ENCODE measurements at regions not wholly inside any gene's neighbourhood (a gene's known extent, or its start where the extent isn't known, plus 50 kb on each side); places are given as distances from the start of the nearest gene placed in this dataset.

GRCh38 chr4:164207460-164207859, 546.5 kb upstream of the SMIM31 start:
- DNase-seq (ENCODE audit: low read depth): no peak
- Histone ChIP-seq H3K9ac (ENCODE audit: low read length) (no peak overlapping the region), H3K27me3 (replicated peaks; ENCODE audit: control insufficient read depth, insufficient read depth, low read length) (no peaks in the 10 kb centered on the region), H3K36me3 (ENCODE audit: control insufficient read depth, insufficient read depth, low read length, severe bottlenecking) (no peaks in the 10 kb centered on the region), H3K4me1 (ENCODE audit: control insufficient read depth, insufficient read depth, low read length) (no peaks in the 10 kb centered on the region), H3K9me3 (ENCODE audit: control insufficient read depth, low read length) (no peaks in the 10 kb centered on the region), H3K4me3 (ENCODE audit: low read length) (no peak overlapping the region)

DNA sequence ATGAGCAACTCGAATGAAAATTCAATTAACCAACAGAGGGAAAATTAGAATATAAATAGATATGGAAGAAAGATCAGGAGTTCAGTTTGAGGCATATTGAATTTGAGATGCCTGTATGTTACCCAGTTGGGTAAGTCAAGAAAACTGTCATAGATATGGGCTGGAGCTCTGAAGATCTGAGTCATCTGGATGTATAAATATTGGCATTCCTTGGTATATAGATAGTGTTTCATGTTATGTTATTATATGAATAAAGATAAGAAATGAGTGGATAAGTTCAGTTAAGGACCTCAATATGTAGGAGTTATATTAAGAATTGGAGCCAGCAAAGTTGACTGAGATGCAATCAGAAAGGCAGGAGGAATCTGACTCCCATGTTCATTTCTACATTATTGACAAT, 543.6 kb upstream of the SMIM31 start:
- H3K4me1 ChIP-seq (ENCODE audit: control insufficient read depth, insufficient read depth, low read length): no peaks in the 10 kb centered on the region
- H3K27me3 ChIP-seq (replicated peaks; ENCODE audit: control insufficient read depth, insufficient read depth, low read length): no peaks in the 10 kb centered on the region
- no peak for DNase-seq (ENCODE audit: low read depth)
- no peaks in the 10 kb centered on the region for H3K9me3 ChIP-seq (ENCODE audit: control insufficient read depth, low read length)
- no peaks in the 10 kb centered on the region for H3K36me3 ChIP-seq (ENCODE audit: control insufficient read depth, insufficient read depth, low read length, severe bottlenecking)
- H3K4me3 ChIP-seq (ENCODE audit: low read length): no peak overlapping the region
- H3K9ac ChIP-seq (ENCODE audit: low read length): no peak overlapping the region

- H3K4me1 ChIP-seq (ENCODE audit: control insufficient read depth, insufficient read depth, low read length): no peaks in the 10 kb centered on the region
- H3K9ac ChIP-seq (ENCODE audit: low read length): no peak overlapping the region
- H3K36me3 ChIP-seq (ENCODE audit: control insufficient read depth, insufficient read depth, low read length, severe bottlenecking): no peaks in the 10 kb centered on the region
- no peaks in the 10 kb centered on the region for H3K27me3 ChIP-seq (replicated peaks; ENCODE audit: control insufficient read depth, insufficient read depth, low read length)
- DNase-seq (ENCODE audit: low read depth): no peak
- H3K4me3 ChIP-seq (ENCODE audit: low read length): no peak overlapping the region
- H3K9me3 ChIP-seq (ENCODE audit: control insufficient read depth, low read length): no peaks in the 10 kb centered on the region
Measured at GRCh38 chr4:164212134-164212533, 541.8 kb upstream of the SMIM31 start.

DNA sequence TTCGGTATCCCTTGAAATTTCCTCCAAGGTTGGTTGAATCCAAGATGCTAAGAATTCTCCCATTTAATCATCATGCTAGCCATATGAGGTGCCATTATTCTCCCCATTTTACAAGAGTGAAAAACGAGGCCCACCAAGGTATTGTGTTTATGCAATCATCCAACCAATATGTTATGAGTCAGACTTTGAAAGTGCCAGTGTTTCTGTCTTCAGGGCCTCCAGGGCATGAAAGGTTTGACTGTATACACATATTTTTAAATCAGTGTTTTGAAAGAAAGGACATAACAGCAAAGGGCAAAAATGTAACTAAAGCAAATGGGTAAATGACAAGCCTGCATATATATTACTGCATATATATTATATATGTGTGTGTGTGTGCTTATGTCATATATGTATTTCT, 541.2 kb upstream of the SMIM31 start:
- H3K4me1 ChIP-seq (ENCODE audit: control insufficient read depth, insufficient read depth, low read length): no peaks in the 10 kb centered on the region
- H3K9ac ChIP-seq (ENCODE audit: low read length): no peak overlapping the region
- H3K9me3 ChIP-seq (ENCODE audit: control insufficient read depth, low read length): no peaks in the 10 kb centered on the region
- no peaks in the 10 kb centered on the region for H3K27me3 ChIP-seq (replicated peaks; ENCODE audit: control insufficient read depth, insufficient read depth, low read length)
- H3K4me3 ChIP-seq (ENCODE audit: low read length): no peak overlapping the region
- H3K36me3 ChIP-seq (ENCODE audit: control insufficient read depth, insufficient read depth, low read length, severe bottlenecking): no peaks in the 10 kb centered on the region
- no peak for DNase-seq (ENCODE audit: low read depth)

DNA sequence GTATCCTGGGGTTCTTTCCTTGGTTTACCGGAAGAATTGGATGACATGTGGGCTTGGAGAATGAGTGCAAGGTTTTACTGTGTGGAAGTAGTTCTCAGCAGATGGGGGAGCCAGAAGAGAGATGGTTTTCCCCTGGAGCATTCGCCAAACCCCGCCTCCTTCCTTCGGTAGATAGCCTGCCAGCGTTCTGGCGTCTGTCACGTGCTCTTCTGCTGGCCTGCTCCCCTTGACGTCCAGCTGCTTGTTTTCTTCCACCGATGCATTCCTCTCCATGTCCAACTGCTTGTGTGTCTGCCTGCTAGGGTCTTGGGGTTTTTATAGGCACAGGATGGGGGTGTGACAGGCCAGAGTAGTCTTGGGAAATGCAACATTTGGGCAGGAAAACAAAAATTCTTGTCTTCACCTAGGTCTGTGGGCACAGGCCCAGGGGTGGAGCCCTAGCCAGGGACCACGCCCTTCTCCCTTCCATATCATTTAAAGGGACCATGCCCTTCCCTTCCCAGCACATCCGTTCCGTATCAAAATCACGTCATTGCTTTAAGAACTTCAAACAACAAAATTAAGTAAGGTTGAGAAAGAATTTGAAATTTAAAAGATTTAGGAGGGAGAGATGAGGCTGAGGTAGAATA, 538.7 kb upstream of the SMIM31 start:
- no peak for DNase-seq (ENCODE audit: low read depth)

GRCh38 chr4:164221631-164222030, 532.3 kb upstream of the SMIM31 start:
- H3K27me3 ChIP-seq (replicated peaks; ENCODE audit: control insufficient read depth, insufficient read depth, low read length): no peaks in the 10 kb centered on the region
- DNase-seq (ENCODE audit: low read depth): no peak
- H3K9me3 ChIP-seq (ENCODE audit: control insufficient read depth, low read length): peaks cover 5% of the 10 kb centered on the region
- no peaks in the 10 kb centered on the region for H3K36me3 ChIP-seq (ENCODE audit: control insufficient read depth, insufficient read depth, low read length, severe bottlenecking)
- no peak overlapping the region for H3K4me3 ChIP-seq (ENCODE audit: low read length)
- no peaks in the 10 kb centered on the region for H3K4me1 ChIP-seq (ENCODE audit: control insufficient read depth, insufficient read depth, low read length)
- H3K9ac ChIP-seq (ENCODE audit: low read length): no peak overlapping the region

More for the DNA sequence above, 538.7 kb upstream of the SMIM31 start:
- no peak overlapping the region for H3K4me3 ChIP-seq (ENCODE audit: low read length)
- H3K36me3 ChIP-seq (ENCODE audit: control insufficient read depth, insufficient read depth, low read length, severe bottlenecking): no peaks in the 10 kb centered on the region
- no peaks in the 10 kb centered on the region for H3K27me3 ChIP-seq (replicated peaks; ENCODE audit: control insufficient read depth, insufficient read depth, low read length)
- no peaks in the 10 kb centered on the region for H3K4me1 ChIP-seq (ENCODE audit: control insufficient read depth, insufficient read depth, low read length)
- H3K9ac ChIP-seq (ENCODE audit: low read length): no peak overlapping the region
- H3K9me3 ChIP-seq (ENCODE audit: control insufficient read depth, low read length): no peaks in the 10 kb centered on the region

- peaks cover 8% of the 10 kb centered on the region for H3K9me3 ChIP-seq (ENCODE audit: control insufficient read depth, low read length)
- DNase-seq (ENCODE audit: low read depth): no peak
- H3K9ac ChIP-seq (ENCODE audit: low read length): no peak overlapping the region
- no peaks in the 10 kb centered on the region for H3K4me1 ChIP-seq (ENCODE audit: control insufficient read depth, insufficient read depth, low read length)
- H3K36me3 ChIP-seq (ENCODE audit: control insufficient read depth, insufficient read depth, low read length, severe bottlenecking): no peaks in the 10 kb centered on the region
- H3K4me3 ChIP-seq (ENCODE audit: low read length): no peak overlapping the region
- H3K27me3 ChIP-seq (replicated peaks; ENCODE audit: control insufficient read depth, insufficient read depth, low read length): no peaks in the 10 kb centered on the region
Measured at GRCh38 chr4:164224871-164225270, 529.1 kb upstream of the SMIM31 start.

GRCh38 chr4:164229255-164229654, 524.7 kb upstream of the SMIM31 start:
- Histone ChIP-seq H3K36me3 (ENCODE audit: control insufficient read depth, insufficient read depth, low read length, severe bottlenecking) (no peaks in the 10 kb centered on the region), H3K27me3 (replicated peaks; ENCODE audit: control insufficient read depth, insufficient read depth, low read length) (no peaks in the 10 kb centered on the region), H3K9ac (ENCODE audit: low read length) (no peak overlapping the region), H3K4me3 (ENCODE audit: low read length) (no peak overlapping the region), H3K4me1 (ENCODE audit: control insufficient read depth, insufficient read depth, low read length) (no peaks in the 10 kb centered on the region), H3K9me3 (ENCODE audit: control insufficient read depth, low read length) (peaks cover 3% of the 10 kb centered on the region)
- DNase-seq (ENCODE audit: low read depth): no peak

DNA sequence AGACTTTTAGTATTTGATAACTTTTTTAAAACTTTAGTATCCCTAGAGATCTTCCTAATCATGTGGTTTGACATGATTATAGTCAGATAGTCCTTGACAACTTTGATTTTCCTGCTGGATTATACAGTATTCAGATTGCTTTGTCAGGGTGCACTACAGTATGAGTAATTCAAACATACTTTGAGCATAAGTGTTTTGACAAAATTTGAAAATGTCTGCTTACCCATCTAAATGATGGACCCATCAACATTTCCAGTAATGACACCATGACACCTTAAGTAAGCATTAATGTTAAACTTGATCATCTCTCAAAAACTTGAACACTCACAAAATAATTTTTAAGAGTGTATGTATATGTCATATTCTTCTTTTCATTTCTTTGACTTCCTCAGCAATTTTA, 514.5 kb upstream of the SMIM31 start:
- Histone ChIP-seq H3K4me3 (ENCODE audit: low read length) (no peak overlapping the region), H3K9me3 (ENCODE audit: control insufficient read depth, low read length) (no peaks in the 10 kb centered on the region), H3K36me3 (ENCODE audit: control insufficient read depth, insufficient read depth, low read length, severe bottlenecking) (no peaks in the 10 kb centered on the region), H3K27me3 (replicated peaks; ENCODE audit: control insufficient read depth, insufficient read depth, low read length) (no peaks in the 10 kb centered on the region), H3K4me1 (ENCODE audit: control insufficient read depth, insufficient read depth, low read length) (no peaks in the 10 kb centered on the region), H3K9ac (ENCODE audit: low read length) (no peak overlapping the region)
- DNase-seq (ENCODE audit: low read depth): no peak

GRCh38 chr4:164239976-164240375, 514.0 kb upstream of the SMIM31 start:
- Histone ChIP-seq H3K4me1 (ENCODE audit: control insufficient read depth, insufficient read depth, low read length) (no peaks in the 10 kb centered on the region), H3K9ac (ENCODE audit: low read length) (no peak overlapping the region), H3K36me3 (ENCODE audit: control insufficient read depth, insufficient read depth, low read length, severe bottlenecking) (no peaks in the 10 kb centered on the region), H3K9me3 (ENCODE audit: control insufficient read depth, low read length) (no peaks in the 10 kb centered on the region), H3K4me3 (ENCODE audit: low read length) (no peak overlapping the region), H3K27me3 (replicated peaks; ENCODE audit: control insufficient read depth, insufficient read depth, low read length) (no peaks in the 10 kb centered on the region)
- no peak for DNase-seq (ENCODE audit: low read depth)

DNA sequence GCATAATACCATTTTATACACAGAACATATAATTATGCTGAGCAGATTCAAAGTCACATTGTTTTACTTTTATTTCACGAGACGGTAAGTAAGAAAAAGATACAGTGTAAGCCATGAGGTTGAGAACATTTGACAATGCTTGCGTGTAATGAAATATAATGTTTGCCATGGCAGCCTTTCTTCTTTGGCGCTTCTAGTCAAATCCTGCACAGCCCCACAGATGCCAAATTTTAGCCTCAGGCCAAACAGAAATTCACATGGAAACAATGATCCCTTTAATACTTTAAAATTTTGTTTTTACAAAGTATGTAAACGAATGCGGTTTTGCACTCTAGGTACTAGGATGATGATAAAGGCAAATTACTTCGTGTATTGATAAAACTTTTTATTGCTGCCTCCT, 502.7 kb upstream of the SMIM31 start:
- Histone ChIP-seq H3K4me3 (ENCODE audit: low read length) (no peak overlapping the region), H3K9ac (ENCODE audit: low read length) (no peak overlapping the region), H3K9me3 (ENCODE audit: control insufficient read depth, low read length) (no peaks in the 10 kb centered on the region), H3K36me3 (ENCODE audit: control insufficient read depth, insufficient read depth, low read length, severe bottlenecking) (no peaks in the 10 kb centered on the region), H3K4me1 (ENCODE audit: control insufficient read depth, insufficient read depth, low read length) (no peaks in the 10 kb centered on the region), H3K27me3 (replicated peaks; ENCODE audit: control insufficient read depth, insufficient read depth, low read length) (no peaks in the 10 kb centered on the region)
- DNase-seq (ENCODE audit: low read depth): no peak

DNA sequence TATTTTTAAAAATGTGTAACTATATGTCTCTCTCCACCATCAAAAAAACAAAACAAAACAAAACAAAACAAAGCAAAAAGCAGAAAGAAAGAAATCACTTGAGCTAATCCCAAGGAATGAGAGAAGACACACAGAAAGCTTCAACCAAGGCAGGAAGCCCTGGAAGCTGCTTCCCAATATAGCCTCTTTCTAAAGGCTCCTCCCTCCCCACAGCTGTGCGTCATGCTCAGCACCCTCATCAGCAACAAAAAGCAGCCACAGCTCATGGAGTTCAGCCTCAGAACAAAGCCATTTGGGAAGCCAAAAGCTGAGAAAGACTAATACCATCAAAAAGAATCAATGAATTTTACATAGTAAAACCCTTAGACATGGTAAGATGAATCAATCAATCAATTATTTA, 501.6 kb upstream of the SMIM31 start:
- no peaks in the 10 kb centered on the region for H3K27me3 ChIP-seq (replicated peaks; ENCODE audit: control insufficient read depth, insufficient read depth, low read length)
- no peak for DNase-seq (ENCODE audit: low read depth)

More for the DNA sequence above, 501.6 kb upstream of the SMIM31 start:
- H3K4me3 ChIP-seq (ENCODE audit: low read length): no peak overlapping the region
- no peaks in the 10 kb centered on the region for H3K9me3 ChIP-seq (ENCODE audit: control insufficient read depth, low read length)
- no peaks in the 10 kb centered on the region for H3K36me3 ChIP-seq (ENCODE audit: control insufficient read depth, insufficient read depth, low read length, severe bottlenecking)
- H3K9ac ChIP-seq (ENCODE audit: low read length): no peak overlapping the region
- no peaks in the 10 kb centered on the region for H3K4me1 ChIP-seq (ENCODE audit: control insufficient read depth, insufficient read depth, low read length)

Measured in adipocyte (in vitro differentiated cells).